HUES64 (cell line): ENCODE measurements at regions not wholly inside any gene's neighbourhood (a gene's known extent, or its start where the extent isn't known, plus 50 kb on each side); places are given as distances from the start of the nearest gene placed in this dataset.

Source experiments
- H3K27ac ChIP-seq: 2 replicates; pipeline ENCODE4 v1.7.0; 2013; ENCODE audit warnings: low read depth, low read length, inconsistent platforms
- H3K27me3 ChIP-seq: 2 replicates; pipeline ENCODE4 v1.6.1; 2013; ENCODE audit warnings: mild to moderate bottlenecking, low read length; ENCODE audit not compliant: insufficient read depth
- H3K36me3 ChIP-seq: 2 replicates; pipeline ENCODE4 v1.6.1; 2013; ENCODE audit warnings: mild to moderate bottlenecking, low read length; ENCODE audit not compliant: insufficient read depth
- H3K4me1 ChIP-seq: 2 replicates; pipeline ENCODE4 v1.6.1; 2013; ENCODE audit warnings: mild to moderate bottlenecking, low read length, moderate library complexity; ENCODE audit not compliant: insufficient read depth
- H3K4me3 ChIP-seq: 2 replicates; pipeline ENCODE4 v1.5.1; 2013; ENCODE audit warnings: mild to moderate bottlenecking, low read length, moderate library complexity
- H3K9ac ChIP-seq: 2 replicates; pipeline ENCODE4 v1.6.1; 2013; ENCODE audit warnings: mild to moderate bottlenecking, low read depth, low read length
- H3K9me3 ChIP-seq: 2 replicates; pipeline ENCODE4 v1.6.1; 2013; ENCODE audit warnings: low read depth, low read length; ENCODE audit not compliant: insufficient read depth
- WGBS: fragments of 150-250, 120-280 bp; methylation state at CpG from one replicate; pipeline ENCODE4 v1.1.7; 2013; ENCODE audit warnings: missing lambda C conversion rate; 5-methylcytosine and 5-hydroxymethylcytosine counted together

DNA sequence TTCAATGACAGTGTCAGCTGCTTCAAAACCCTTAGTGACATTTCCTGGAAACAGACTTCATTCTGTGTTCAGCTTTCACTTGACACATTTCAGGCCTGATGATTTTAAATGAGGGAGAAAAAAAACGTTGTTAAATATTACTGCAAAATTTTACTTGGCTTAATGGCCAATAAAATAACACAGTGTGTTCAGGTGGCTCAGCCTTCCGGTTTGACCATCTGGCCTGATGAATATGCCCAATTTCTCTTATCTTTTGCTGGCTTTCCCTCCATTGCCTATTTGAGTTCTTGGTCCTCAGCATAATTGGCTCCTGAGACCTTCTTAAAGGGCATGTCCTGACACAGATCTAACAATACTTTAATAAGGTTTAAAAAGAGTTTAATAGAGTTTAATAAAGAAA is 462.4 kb downstream of the ADRA2A start:
- WGBS: 95% methylated on average over 2 of the region's 2 CpGs
- Histone ChIP-seq H3K27me3 (no peaks in the 10 kb centered on the region), H3K36me3 (no peaks in the 10 kb centered on the region), H3K4me1 (no peaks in the 10 kb centered on the region), H3K9ac (no peak overlapping the region), H3K27ac (no peak overlapping the region), H3K4me3 (no peak overlapping the region), H3K9me3 (no peaks in the 10 kb centered on the region)

DNA sequence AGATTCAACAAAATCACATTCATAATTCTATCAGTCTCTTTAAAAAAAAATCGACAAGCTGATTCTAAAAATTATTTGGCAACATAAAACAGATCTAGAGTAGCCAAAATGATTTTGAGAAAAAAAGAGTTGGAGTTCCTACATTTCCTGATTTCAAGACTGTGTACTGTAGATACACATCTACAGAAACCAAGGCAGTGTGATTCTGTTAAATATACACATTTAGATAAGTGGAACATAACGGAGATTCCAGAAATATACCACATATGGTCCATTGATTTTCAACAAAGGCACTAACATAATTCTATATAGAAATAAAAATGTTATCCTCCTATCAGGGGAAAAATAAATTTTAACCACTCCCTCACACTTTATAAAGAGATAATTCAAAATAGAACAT is 467.0 kb downstream of the ADRA2A start:
- Histone ChIP-seq H3K9ac (no peak overlapping the region), H3K4me3 (no peak overlapping the region), H3K9me3 (no peaks in the 10 kb centered on the region), H3K27me3 (no peaks in the 10 kb centered on the region), H3K36me3 (no peaks in the 10 kb centered on the region), H3K27ac (no peak overlapping the region), H3K4me1 (no peaks in the 10 kb centered on the region)
- no CpG with 5 or more reads among the region's 2 CpGs for WGBS

DNA sequence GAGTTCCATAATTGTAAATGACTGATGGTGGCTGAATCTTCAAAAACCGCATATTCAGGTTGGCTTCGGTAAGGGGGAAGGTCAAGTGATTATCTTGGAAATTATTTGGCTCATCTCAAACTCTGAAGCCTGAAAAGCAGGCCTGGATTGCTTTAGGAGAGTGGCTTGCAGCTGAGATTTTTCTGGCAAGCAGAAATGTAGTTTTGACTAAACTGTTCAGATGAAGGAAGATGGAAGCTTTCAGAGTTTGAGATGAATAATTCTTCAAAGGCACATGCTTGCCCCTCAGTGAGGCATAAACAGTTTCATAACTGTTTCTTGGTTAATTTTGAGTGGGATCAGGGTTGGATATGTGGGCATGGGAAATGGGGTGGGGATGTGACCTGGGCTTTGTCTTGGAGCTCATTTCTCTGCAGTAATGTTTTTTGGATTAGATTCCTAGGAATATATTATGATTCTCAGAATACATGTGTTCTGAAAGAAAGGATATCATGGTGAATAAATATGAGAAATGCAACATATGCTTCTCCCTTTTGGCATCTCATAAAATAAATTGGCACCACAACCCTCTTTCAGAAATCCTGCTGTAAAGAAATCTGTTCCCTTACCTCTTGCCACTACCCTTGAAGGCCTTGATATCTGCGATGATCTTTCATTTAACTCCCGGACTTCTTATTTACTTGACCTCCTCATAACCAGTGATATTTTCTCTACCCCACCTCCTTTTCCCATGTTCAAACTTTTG is 469.2 kb downstream of the ADRA2A start:
- 87% methylated on average over 4 of the region's 4 CpGs for whole genome bisulfite sequencing
- H3K9ac ChIP-seq: no peak overlapping the region
- H3K27ac ChIP-seq: no peak overlapping the region
- H3K4me3 ChIP-seq: no peak overlapping the region
- no peaks in the 10 kb centered on the region for H3K27me3 ChIP-seq
- no peaks in the 10 kb centered on the region for H3K4me1 ChIP-seq
- H3K9me3 ChIP-seq: no peaks in the 10 kb centered on the region
- no peaks in the 10 kb centered on the region for H3K36me3 ChIP-seq

DNA sequence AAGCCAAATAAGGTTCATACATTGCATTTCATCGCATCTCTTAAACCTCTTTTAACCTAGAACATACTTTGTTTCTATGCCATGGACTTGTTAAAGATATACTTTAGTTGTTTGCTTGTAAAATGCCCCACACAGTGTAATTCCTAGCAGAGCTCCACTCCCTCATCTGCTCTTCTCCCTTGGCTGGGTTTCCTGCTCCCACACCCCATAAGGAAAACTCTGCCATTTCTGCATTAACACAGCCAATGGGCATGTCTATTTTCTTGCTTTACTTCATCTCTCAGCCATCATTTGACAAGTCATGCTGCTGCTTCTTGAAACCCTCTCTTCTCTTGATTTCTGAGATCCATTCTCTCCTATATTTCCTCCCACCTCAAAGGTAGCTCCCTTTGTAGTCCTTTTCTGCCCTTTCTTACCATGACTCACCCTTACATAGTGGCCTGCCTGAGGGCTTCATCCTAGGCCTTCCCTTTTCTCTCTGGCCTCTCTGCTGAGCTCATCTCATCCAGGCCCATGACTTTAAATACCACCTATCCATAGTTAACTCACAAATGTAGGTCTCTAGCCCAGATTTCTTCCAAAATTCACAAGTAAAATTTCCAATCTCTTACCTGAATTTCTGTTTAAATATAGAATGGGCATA is 471.4 kb downstream of the ADRA2A start:
- Histone ChIP-seq H3K4me3 (no peak overlapping the region), H3K9ac (no peak overlapping the region), H3K27ac (no peak overlapping the region), H3K9me3 (no peaks in the 10 kb centered on the region), H3K4me1 (no peaks in the 10 kb centered on the region), H3K36me3 (no peaks in the 10 kb centered on the region), H3K27me3 (no peaks in the 10 kb centered on the region)
- no CpG with 5 or more reads among the region's 1 CpG for whole genome bisulfite sequencing

DNA sequence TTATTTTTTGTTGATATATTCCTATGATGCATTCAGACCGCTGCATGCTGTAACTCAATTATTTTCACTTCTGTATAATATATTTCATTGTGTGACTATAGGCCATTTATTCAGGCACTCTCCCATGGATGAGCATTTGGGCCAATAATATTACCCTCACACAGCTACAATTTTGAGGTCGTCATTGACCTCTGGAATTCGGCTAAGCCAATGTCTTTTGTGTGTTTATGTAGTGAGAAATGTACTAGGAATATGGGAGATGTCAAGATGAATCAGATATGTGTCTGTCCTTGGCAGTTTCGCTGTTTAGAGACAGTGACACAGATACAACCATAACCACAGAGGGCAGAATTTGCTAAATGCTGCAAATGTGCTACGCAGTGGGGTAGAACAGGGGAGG is 474.2 kb downstream of the ADRA2A start:
- WGBS: 96% methylated on average over 3 of the region's 5 CpGs
- Histone ChIP-seq H3K27ac (no peak overlapping the region), H3K36me3 (no peaks in the 10 kb centered on the region), H3K27me3 (no peaks in the 10 kb centered on the region), H3K4me3 (no peak overlapping the region), H3K9ac (no peak overlapping the region), H3K4me1 (no peaks in the 10 kb centered on the region), H3K9me3 (no peaks in the 10 kb centered on the region)

DNA sequence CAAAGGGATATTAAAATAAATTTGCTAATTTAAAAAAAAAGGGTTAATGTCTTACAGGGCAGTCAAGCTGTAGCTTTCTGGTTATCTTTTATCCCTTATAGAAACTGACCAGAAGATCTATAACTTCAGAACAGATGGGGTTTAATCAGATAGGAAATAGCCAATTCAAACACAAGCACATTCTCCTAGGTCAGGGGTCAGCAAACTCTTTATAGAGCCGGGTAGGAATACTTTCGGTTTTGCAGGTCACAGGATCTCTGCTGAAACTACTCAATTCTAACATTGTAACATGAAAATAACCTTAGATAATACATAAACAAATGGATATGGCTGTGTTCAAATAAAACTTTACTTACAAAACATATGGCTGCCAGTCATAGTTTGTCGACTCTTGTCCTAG is 479.8 kb downstream of the ADRA2A start:
- Histone ChIP-seq H3K36me3 (no peaks in the 10 kb centered on the region), H3K9me3 (no peaks in the 10 kb centered on the region), H3K27ac (no peak overlapping the region), H3K9ac (no peak overlapping the region), H3K4me3 (no peak overlapping the region), H3K4me1 (no peaks in the 10 kb centered on the region; the same call in 1 of the 2 replicates), H3K27me3 (no peaks in the 10 kb centered on the region)
- WGBS: 97% methylated on average over 3 of the region's 3 CpGs

DNA sequence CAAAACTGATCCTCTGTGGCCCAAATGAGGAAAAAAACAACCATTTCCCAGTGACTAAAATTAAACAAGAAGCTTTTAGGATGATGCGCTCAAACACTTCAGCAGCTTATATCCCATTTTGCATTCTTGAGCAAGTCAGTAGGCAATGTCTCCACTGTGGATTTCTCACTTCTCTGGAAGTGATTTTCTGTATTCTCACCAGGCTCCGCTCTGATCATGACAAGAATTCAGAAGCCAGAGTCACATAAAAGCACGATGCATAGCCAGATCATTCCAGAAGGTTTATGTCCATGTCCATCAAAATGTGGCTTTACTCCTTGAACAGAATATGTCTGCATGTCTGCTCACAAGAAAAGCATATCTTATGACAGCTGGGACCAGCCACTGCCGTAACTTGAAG is 481.4 kb downstream of the ADRA2A start:
- H3K27ac ChIP-seq: no peak overlapping the region
- peaks cover 2% of the 10 kb centered on the region; the same call in 1 of the 2 replicates for H3K4me1 ChIP-seq
- no peak overlapping the region for H3K4me3 ChIP-seq
- no peak overlapping the region for H3K9ac ChIP-seq
- 97% methylated on average over 4 of the region's 4 CpGs for WGBS
- no peaks in the 10 kb centered on the region for H3K27me3 ChIP-seq
- H3K9me3 ChIP-seq: no peaks in the 10 kb centered on the region
- H3K36me3 ChIP-seq: no peaks in the 10 kb centered on the region

DNA sequence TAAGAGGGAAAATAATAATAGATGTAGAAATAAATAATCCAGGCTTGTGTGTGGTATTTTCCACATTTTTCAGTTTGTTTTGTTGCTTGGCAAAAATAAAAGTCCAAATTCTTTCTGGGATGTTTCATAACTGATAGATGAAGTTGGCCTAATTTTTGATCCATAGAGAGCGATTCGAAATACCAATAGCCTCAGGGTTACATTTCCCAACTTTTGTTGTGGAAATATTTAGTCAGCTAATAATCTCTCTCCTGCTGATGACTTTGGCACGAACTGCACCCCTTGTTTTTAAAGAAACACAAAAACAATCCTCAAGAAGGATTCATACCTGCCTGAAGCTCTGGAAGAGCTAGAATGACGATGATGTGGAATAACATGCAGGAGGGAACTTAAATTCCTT is 483.2 kb downstream of the ADRA2A start:
- no peaks in the 10 kb centered on the region for H3K36me3 ChIP-seq
- H3K4me1 ChIP-seq: peaks cover 8% of the 10 kb centered on the region; the same call in 1 of the 2 replicates
- H3K27me3 ChIP-seq: no peaks in the 10 kb centered on the region
- WGBS: 95% methylated on average over 3 of the region's 4 CpGs
- no peaks in the 10 kb centered on the region for H3K9me3 ChIP-seq
- no peak overlapping the region for H3K27ac ChIP-seq
- no peak overlapping the region for H3K4me3 ChIP-seq
- no peak overlapping the region for H3K9ac ChIP-seq

DNA sequence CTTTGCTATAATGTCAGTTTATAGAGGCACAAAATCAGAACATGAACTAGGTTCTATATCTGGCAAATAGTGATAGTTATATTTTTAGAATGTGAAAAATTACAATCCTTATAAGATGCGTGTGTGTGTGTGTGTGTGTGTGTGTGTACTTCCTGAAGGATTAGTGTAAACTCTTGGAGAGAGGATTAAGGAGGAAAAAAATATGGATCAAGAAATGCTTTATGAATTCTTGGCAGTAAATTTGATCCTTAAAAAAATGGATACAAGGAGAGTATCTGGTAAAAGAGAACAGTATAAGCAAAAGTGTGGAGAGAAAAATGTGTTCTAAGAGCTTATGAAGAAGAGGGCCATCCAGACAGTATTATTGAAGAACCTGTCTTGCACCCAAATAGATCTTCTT is 484.3 kb downstream of the ADRA2A start:
- Histone ChIP-seq H3K4me3 (no peak overlapping the region), H3K27ac (no peak overlapping the region), H3K4me1 (peaks cover 13% of the 10 kb centered on the region; the same call in 1 of the 2 replicates), H3K27me3 (no peaks in the 10 kb centered on the region), H3K9ac (no peak overlapping the region), H3K36me3 (no peaks in the 10 kb centered on the region), H3K9me3 (no peaks in the 10 kb centered on the region)
- 38% methylated on average over 1 of the region's 1 CpG for WGBS

DNA sequence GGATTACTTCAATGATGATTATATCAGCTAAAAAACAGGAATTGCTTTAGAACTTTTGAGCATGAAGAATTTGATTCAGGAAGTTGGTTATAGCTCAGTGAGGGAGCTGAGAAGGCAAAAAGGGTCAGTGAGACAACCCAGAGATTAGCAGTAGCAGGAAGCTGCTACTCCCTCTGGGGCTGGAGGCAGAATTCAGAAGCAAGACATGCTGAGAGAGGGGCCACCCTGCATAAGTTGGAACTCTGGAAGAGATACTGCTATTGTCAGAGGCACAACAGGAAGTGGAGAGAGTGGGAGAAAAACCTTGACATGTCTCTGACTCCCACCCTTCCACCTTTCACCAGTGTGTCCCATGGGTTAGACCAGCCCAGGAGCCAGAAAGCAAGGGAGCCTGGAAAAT is 488.7 kb downstream of the ADRA2A start:
- no peaks in the 10 kb centered on the region for H3K27me3 ChIP-seq
- H3K36me3 ChIP-seq: no peaks in the 10 kb centered on the region
- no peak overlapping the region for H3K4me3 ChIP-seq
- peaks cover 13% of the 10 kb centered on the region; the same call in 1 of the 2 replicates for H3K4me1 ChIP-seq
- H3K9ac ChIP-seq: no peak overlapping the region
- no peaks in the 10 kb centered on the region for H3K9me3 ChIP-seq
- H3K27ac ChIP-seq: no peak overlapping the region

DNA sequence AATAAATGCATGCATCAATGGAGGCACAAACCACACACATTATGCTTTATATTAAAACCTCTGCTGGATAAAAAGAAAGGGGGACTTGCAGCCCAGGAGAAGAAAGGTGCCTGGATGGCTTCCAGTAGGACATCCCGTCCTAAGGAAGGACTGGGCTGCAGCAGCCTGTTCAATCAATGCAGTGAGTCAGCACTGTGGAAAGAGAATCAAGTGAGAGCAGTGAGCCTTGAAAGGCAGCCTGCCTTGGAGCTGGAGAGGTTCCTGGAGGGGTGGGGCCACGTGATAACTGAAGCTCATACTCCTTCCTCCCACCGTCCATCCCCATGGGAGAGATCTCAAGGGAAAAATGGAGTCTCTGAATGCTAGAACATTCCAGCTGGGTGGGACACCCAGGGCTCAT is 501.2 kb downstream of the ADRA2A start:
- WGBS: 53% methylated on average over 3 of the region's 3 CpGs

More for the DNA sequence above, 501.2 kb downstream of the ADRA2A start:
- H3K36me3 ChIP-seq: no peaks in the 10 kb centered on the region
- no peak overlapping the region for H3K9ac ChIP-seq
- no peaks in the 10 kb centered on the region for H3K9me3 ChIP-seq
- no peak overlapping the region for H3K4me3 ChIP-seq
- H3K27me3 ChIP-seq: no peaks in the 10 kb centered on the region
- no peaks in the 10 kb centered on the region for H3K4me1 ChIP-seq
- no peak overlapping the region for H3K27ac ChIP-seq
